Adrenal gland (tissue), 9 donors: ENCODE measurements at regions not wholly inside any gene's neighbourhood (a gene's known extent, or its start where the extent isn't known, plus 50 kb on each side); places are given as distances from the start of the nearest gene placed in this dataset.

Experiments used
- DNase-seq, 7 donors: peaks; one replicate each; pipeline ENCODE4 v3.0.0-alpha.2; 2019 to 2020
- H3K27ac ChIP-seq, 5 donors: fragments of 200-600 bp; sonication (generic) in 4 of 5; 1 replicate in 3 of 5; 2 replicates in 2 of 5; pipeline versions ENCODE4 v1.5.1 to v1.8.0; 2016 to 2020; ENCODE audit warnings: mild to moderate bottlenecking in 1 of 5
- H3K27me3 ChIP-seq: fragments of 200-600 bp; 2 replicates; pipeline ENCODE4 v1.8.0; 2021
- H3K36me3 ChIP-seq, 2 donors: fragments of 200-600 bp; replicated peaks in 1 of 2; 1 replicate in 1 of 2; 2 replicates in 1 of 2; pipeline versions ENCODE4 v1.5.1 to v1.8.0; 2018 to 2022
- H3K4me1 ChIP-seq, 2 donors: fragments of 200-600 bp; replicated peaks in 1 of 2; 1 replicate in 1 of 2; 2 replicates in 1 of 2; pipeline versions ENCODE4 v1.5.1 to v1.8.0; 2018 to 2021
- H3K4me3 ChIP-seq, 4 donors: fragments of 200-600 bp; sonication (generic) in 3 of 4; one replicate each; pipeline ENCODE4 v1.5.1; 2016 to 2018
- H3K9me3 ChIP-seq, 3 donors: fragments of 200-600 bp; sonication (generic) in 1 of 3; replicated peaks in 1 of 3; 1 replicate in 2 of 3; 2 replicates in 1 of 3; pipeline versions ENCODE4 v1.5.1 to v1.8.0; 2016 to 2021
- POLR2A ChIP-seq, 2 donors: fragments of 450-650 bp; IDR thresholded peaks; one replicate each; pipeline ENCODE4 v1.6.1; 2017; ENCODE audit warnings: antibody characterized with exemption in 2 of 2, mild to moderate bottlenecking in 2 of 2, moderate library complexity in 1 of 2
- WGBS, 4 donors: extraction: QIAGEN DNeasy Blood & Tissue Kit in 2 of 4; methylation state at CpG; one replicate each; pipeline versions ENCODE4 v1.1.5 to v1.1.7; 2013 to 2017; 5-methylcytosine and 5-hydroxymethylcytosine counted together
- intact Hi-C, 2 donors: fragments of 100-400 bp; cut with DNase I; formaldehyde crosslinking; loops; one replicate each; pipeline versions ENCODE4 v1.14.1 to v1.15.0; 2022 to 2023
- TF ChIP-seq, protein P1 (sequence below), 6 experiments: fragments of 450-650 bp in 4 of 6; fragments of 200-600 bp in 2 of 6; sonication (generic) in 1 of 6; IDR thresholded peaks; 1 replicate in 5 of 6; 2 replicates in 1 of 6; pipeline versions ENCODE4 v1.5.1 to v1.8.0; 2016 to 2021; ENCODE audit warnings: antibody characterized with exemption in 6 of 6, mild to moderate bottlenecking in 2 of 6, moderate library complexity in 1 of 6
- donor health status: healthy with polysubstance abuse.
- donor health status: Bipolar disorder and iron deficiency.
- donor health status: DM: yes; HTN: yes; CAD: no.
- donor health status: DM: no; HTN: no; CAD: no.
- donor health status: DM: no; HTN: no; CAD: no.

- DNase-seq = no peak
- Histone ChIP-seq H3K4me1 (no peaks in the 10 kb centered on the region), H3K9me3 (no peaks in the 10 kb centered on the region), H3K4me3 (no peak overlapping the region), H3K27ac (no peak overlapping the region), H3K36me3 (no peaks in the 10 kb centered on the region), H3K27me3 (no peaks in the 10 kb centered on the region)
- intact Hi-C loops = no loop called here
- TF ChIP-seq, protein P1, sequence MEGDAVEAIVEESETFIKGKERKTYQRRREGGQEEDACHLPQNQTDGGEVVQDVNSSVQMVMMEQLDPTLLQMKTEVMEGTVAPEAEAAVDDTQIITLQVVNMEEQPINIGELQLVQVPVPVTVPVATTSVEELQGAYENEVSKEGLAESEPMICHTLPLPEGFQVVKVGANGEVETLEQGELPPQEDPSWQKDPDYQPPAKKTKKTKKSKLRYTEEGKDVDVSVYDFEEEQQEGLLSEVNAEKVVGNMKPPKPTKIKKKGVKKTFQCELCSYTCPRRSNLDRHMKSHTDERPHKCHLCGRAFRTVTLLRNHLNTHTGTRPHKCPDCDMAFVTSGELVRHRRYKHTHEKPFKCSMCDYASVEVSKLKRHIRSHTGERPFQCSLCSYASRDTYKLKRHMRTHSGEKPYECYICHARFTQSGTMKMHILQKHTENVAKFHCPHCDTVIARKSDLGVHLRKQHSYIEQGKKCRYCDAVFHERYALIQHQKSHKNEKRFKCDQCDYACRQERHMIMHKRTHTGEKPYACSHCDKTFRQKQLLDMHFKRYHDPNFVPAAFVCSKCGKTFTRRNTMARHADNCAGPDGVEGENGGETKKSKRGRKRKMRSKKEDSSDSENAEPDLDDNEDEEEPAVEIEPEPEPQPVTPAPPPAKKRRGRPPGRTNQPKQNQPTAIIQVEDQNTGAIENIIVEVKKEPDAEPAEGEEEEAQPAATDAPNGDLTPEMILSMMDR (IDR thresholded peaks at IDR 0.05) = no peak
- TF ChIP-seq POLR2A (IDR thresholded peaks at IDR 0.05) = no peak
- 79 to 88% (median 85%) methylated on average over 3 of the region's 3 CpGs for WGBS, 4 donors
Measured at GRCh38 chr11:43238341-43238740, 73.5 kb upstream of the API5 start.

DNA sequence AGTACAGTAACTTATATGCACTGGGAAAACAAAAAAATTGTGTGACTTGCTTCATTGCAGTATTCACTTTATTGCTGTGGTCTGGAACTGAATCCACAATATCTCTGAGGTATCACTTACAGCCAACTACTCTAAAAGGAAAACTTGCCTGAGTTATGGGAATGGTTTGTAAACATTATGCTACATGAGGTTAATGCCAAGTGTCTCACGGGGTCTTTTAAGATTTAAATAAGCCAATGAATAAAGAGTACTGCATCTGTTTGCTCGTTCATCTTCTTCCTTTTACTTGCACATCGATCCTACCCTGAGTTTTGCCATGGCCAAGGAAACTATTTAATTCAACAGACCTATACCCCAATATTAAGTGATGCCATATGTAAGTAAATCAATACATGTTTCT, 72.0 kb upstream of the API5 start:
- no peaks in the 10 kb centered on the region for H3K9me3 ChIP-seq
- TF ChIP-seq POLR2A (IDR thresholded peaks at IDR 0.05) = no peak
- TF ChIP-seq, protein P1 (IDR thresholded peaks at IDR 0.05) = no peak
- DNase-seq = no peak
- intact Hi-C loops = no loop called here
- no peaks in the 10 kb centered on the region for H3K4me1 ChIP-seq
- 67 to 77% (median 73%) methylated on average over 3 of the region's 3 CpGs for WGBS, 4 donors
- no peak overlapping the region for H3K27ac ChIP-seq
- no peaks in the 10 kb centered on the region for H3K27me3 ChIP-seq
- H3K36me3 ChIP-seq = no peaks in the 10 kb centered on the region
- no peak overlapping the region for H3K4me3 ChIP-seq

- no peaks in the 10 kb centered on the region for H3K4me1 ChIP-seq
- peak in 3 of 7 donors; percentile 17 to 20 (median 20) for DNase-seq
- H3K36me3 ChIP-seq = no peaks in the 10 kb centered on the region
- TF ChIP-seq, protein P1 (IDR thresholded peaks at IDR 0.05) = no peak
- no peak for TF ChIP-seq POLR2A (IDR thresholded peaks at IDR 0.05)
- H3K27me3 ChIP-seq = no peaks in the 10 kb centered on the region
- no peak overlapping the region for H3K4me3 ChIP-seq
- intact Hi-C loops = no loop called here
- no peak overlapping the region for H3K27ac ChIP-seq
- no peaks in the 10 kb centered on the region for H3K9me3 ChIP-seq
- WGBS, 4 donors = 45 to 52% (median 50%) methylated on average over 1 of the region's 1 CpG
Measured at GRCh38 chr11:43242401-43242800, 69.4 kb upstream of the API5 start.

DNA sequence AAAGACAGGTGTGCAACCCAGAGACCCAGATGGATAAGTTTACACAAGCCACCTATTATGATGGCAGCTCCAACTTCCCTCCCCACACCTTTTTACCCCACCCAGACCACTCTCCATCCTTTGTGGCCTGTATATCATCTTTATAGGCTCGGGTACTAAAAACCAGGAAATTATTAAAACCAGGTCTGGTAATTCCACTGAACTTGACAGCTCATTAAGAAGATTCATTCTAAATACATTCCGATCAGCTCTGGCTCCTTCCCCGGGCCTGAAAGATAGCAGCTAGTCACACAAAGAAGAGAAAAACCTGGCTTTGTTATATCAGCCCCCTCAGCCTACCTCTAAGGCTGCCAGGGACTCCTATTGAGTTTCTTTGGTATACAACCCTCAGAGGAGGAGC, 67.9 kb upstream of the API5 start:
- Histone ChIP-seq H3K27me3 (no peaks in the 10 kb centered on the region), H3K4me1 (no peaks in the 10 kb centered on the region), H3K9me3 (no peaks in the 10 kb centered on the region), H3K27ac (no peak overlapping the region), H3K4me3 (no peak overlapping the region), H3K36me3 (no peaks in the 10 kb centered on the region)
- 28 to 48% (median 46%) methylated on average over 3 of the region's 3 CpGs for WGBS, 4 donors
- DNase-seq = no peak
- intact Hi-C loops = no loop called here
- no peak for TF ChIP-seq POLR2A (IDR thresholded peaks at IDR 0.05)
- TF ChIP-seq, protein P1 (IDR thresholded peaks at IDR 0.05) = no peak
